ENCODE measurements at regions not wholly inside any gene's neighbourhood (a gene's known extent, or its start where the extent isn't known, plus 50 kb on each side); places are given as distances from the start of the nearest gene placed in this dataset.

GRCh38 chr6:146901940-146902816 lies 302.0 kb upstream of the STXBP5 start:
- DNase-seq: no peak
- WGBS, 5 donors: 71 to 83% (median 82%) methylated on average over 6 of the region's 6 CpGs
- Histone ChIP-seq H3K4me1 (peaks cover 0 to 7% (median 0%) of the 10 kb centered on the region in 6 donors), H3K27ac (no peak overlapping the region), H3K4me3 (no peak overlapping the region), H3K27me3 (replicated peaks in 1 of 7) (no peaks in the 10 kb centered on the region), H3K9me3 (no peaks in the 10 kb centered on the region), H3K36me3 (no peaks in the 10 kb centered on the region)
- TF ChIP-seq CTCF (IDR thresholded peaks at IDR 0.05 in 8 of 11, conservative IDR thresholded peaks at IDR 0.05 in 3 of 11) (no peak), POLR2AphosphoS5 (IDR thresholded peaks at IDR 0.05) (no peak), POLR2A (IDR thresholded peaks at IDR 0.05) (no peak)
- intact Hi-C loops (cut with DNase I; ENCODE audit: low total_unique reads): no loop called here

GRCh38 chr6:146902846-146903245 lies 301.4 kb upstream of the STXBP5 start:
- TF ChIP-seq POLR2AphosphoS5 (IDR thresholded peaks at IDR 0.05) (no peak), CTCF (IDR thresholded peaks at IDR 0.05 in 8 of 11, conservative IDR thresholded peaks at IDR 0.05 in 3 of 11) (no peak), POLR2A (IDR thresholded peaks at IDR 0.05) (no peak)
- no peak for DNase-seq
- 76 to 93% (median 88%) methylated on average over 1 of the region's 1 CpG for WGBS, 5 donors
- Histone ChIP-seq H3K27ac (no peak overlapping the region), H3K9me3 (no peaks in the 10 kb centered on the region), H3K4me1 (peaks cover 0 to 7% (median 0%) of the 10 kb centered on the region in 6 donors), H3K36me3 (no peaks in the 10 kb centered on the region), H3K27me3 (replicated peaks in 1 of 7) (no peaks in the 10 kb centered on the region), H3K4me3 (no peak overlapping the region)
- intact Hi-C loops (cut with DNase I; ENCODE audit: low total_unique reads): no loop called here

GRCh38 chr6:146903451-146903850 lies 300.8 kb upstream of the STXBP5 start:
- H3K27ac ChIP-seq: no peak overlapping the region
- intact Hi-C loops (cut with DNase I; ENCODE audit: low total_unique reads): no loop called here
- WGBS, 5 donors: 58 to 79% (median 72%) methylated on average over 7 of the region's 7 CpGs

More at GRCh38 chr6:146903451-146903850, 300.8 kb upstream of the STXBP5 start:
- Histone ChIP-seq H3K4me1 (peaks cover 0 to 7% (median 0%) of the 10 kb centered on the region in 6 donors), H3K4me3 (no peak overlapping the region), H3K9me3 (no peaks in the 10 kb centered on the region), H3K27me3 (replicated peaks in 1 of 7) (no peaks in the 10 kb centered on the region), H3K36me3 (no peaks in the 10 kb centered on the region)
- no peak for TF ChIP-seq CTCF (IDR thresholded peaks at IDR 0.05 in 8 of 11, conservative IDR thresholded peaks at IDR 0.05 in 3 of 11)
- TF ChIP-seq POLR2A (IDR thresholded peaks at IDR 0.05): no peak
- TF ChIP-seq POLR2AphosphoS5 (IDR thresholded peaks at IDR 0.05): no peak
- DNase-seq: no peak

All from spleen (tissue), 11 donors.